H9 (cell line): ENCODE measurements at regions not wholly inside any gene's neighbourhood (a gene's known extent, or its start where the extent isn't known, plus 50 kb on each side); places are given as distances from the start of the nearest gene placed in this dataset.

ENCODE experiments used
- DNase-seq: peaks from one replicate; pipeline ENCODE4 v3.0.0-alpha.2; 2017
- H2AFZ ChIP-seq: one replicate; pipeline ENCODE4 v1.6.1; 2013; ENCODE audit warnings: mild to moderate bottlenecking, low read length, control low read depth, moderate library complexity
- H2AK5ac ChIP-seq: 2 replicates; pipeline ENCODE4 v1.6.1; 2013; ENCODE audit warnings: low read length, control low read depth, mixed read lengths; ENCODE audit not compliant: insufficient read length
- H2BK120ac ChIP-seq: one replicate; pipeline ENCODE4 v1.6.1; 2013; ENCODE audit warnings: low read depth, mild to moderate bottlenecking, low read length, control low read depth, inconsistent platforms; ENCODE audit not compliant: poor library complexity, severe bottlenecking
- H2BK12ac ChIP-seq: 2 replicates; pipeline ENCODE4 v1.6.1; 2013; ENCODE audit warnings: low read length, control low read depth, mixed read lengths, low read depth; ENCODE audit not compliant: insufficient read length
- H2BK15ac ChIP-seq: 2 replicates; pipeline ENCODE4 v1.6.1; 2013; ENCODE audit warnings: low read depth, low read length, control low read depth
- H2BK20ac ChIP-seq: one replicate; pipeline ENCODE4 v1.6.1; 2013; ENCODE audit warnings: low read depth, mild to moderate bottlenecking, low read length, control low read depth, inconsistent platforms; ENCODE audit not compliant: poor library complexity, severe bottlenecking
- H2BK5ac ChIP-seq: 2 replicates; pipeline ENCODE4 v1.6.1; 2013; ENCODE audit warnings: low read length, control low read depth, mixed read lengths; ENCODE audit not compliant: insufficient read length
- H3K14ac ChIP-seq: 2 replicates; pipeline ENCODE4 v1.6.1; 2013; ENCODE audit warnings: low read length, control low read depth; ENCODE audit not compliant: insufficient read depth
- H3K18ac ChIP-seq: 2 replicates; pipeline ENCODE4 v1.6.1; 2013; ENCODE audit warnings: low read depth, mild to moderate bottlenecking, mixed read lengths, low read length, control low read depth; ENCODE audit not compliant: insufficient read length
- H3K23ac ChIP-seq: 2 replicates; pipeline ENCODE4 v1.6.1; 2013; ENCODE audit warnings: low read length, control low read depth, mixed read lengths, low read depth; ENCODE audit not compliant: insufficient read length
- H3K23me2 ChIP-seq: 2 replicates; pipeline ENCODE4 v1.6.1; 2013; ENCODE audit warnings: low read depth, mild to moderate bottlenecking, mixed read lengths, low read length, control low read depth; ENCODE audit not compliant: insufficient read length, poor library complexity, severe bottlenecking
- H3K27ac ChIP-seq: 2 replicates; pipeline ENCODE4 v1.5.1; 2013; ENCODE audit warnings: low read length, control low read depth, mixed read lengths, low read depth; ENCODE audit not compliant: insufficient read length
- H3K27me3 ChIP-seq: 2 replicates; pipeline ENCODE4 v1.6.1; 2013; ENCODE audit warnings: low read length, control low read depth, inconsistent platforms; ENCODE audit not compliant: insufficient read depth
- H3K4ac ChIP-seq: 2 replicates; pipeline ENCODE4 v1.6.1; 2013; ENCODE audit warnings: low read depth, mild to moderate bottlenecking, control low read depth, inconsistent platforms, low read length, moderate library complexity
- H3K4me1 ChIP-seq: 2 replicates; pipeline ENCODE4 v1.6.1; 2013; ENCODE audit warnings: low read length, control low read depth, inconsistent platforms; ENCODE audit not compliant: insufficient read depth
- H3K4me2 ChIP-seq: 2 replicates; pipeline ENCODE4 v1.6.1; 2013; ENCODE audit warnings: low read length, control low read depth, mixed read lengths; ENCODE audit not compliant: insufficient read length, insufficient read depth
- H3K56ac ChIP-seq: 2 replicates; pipeline ENCODE4 v1.6.1; 2013; ENCODE audit warnings: low read depth, mild to moderate bottlenecking, mixed read lengths, low read length, control low read depth; ENCODE audit not compliant: insufficient read length
- H3K79me1 ChIP-seq: 2 replicates; pipeline ENCODE4 v1.6.1; 2013; ENCODE audit warnings: low read depth, mild to moderate bottlenecking, moderate library complexity, low read length, control low read depth, inconsistent platforms; ENCODE audit not compliant: insufficient read depth, poor library complexity, severe bottlenecking
- H3K79me2 ChIP-seq: 2 replicates; pipeline ENCODE4 v1.6.1; 2013; ENCODE audit warnings: low read length, control low read depth, inconsistent platforms; ENCODE audit not compliant: insufficient read depth
- H3K9ac ChIP-seq: 2 replicates; pipeline ENCODE4 v1.6.1; 2013; ENCODE audit warnings: low read length, control low read depth, mixed read lengths; ENCODE audit not compliant: insufficient read length; ENCODE audit errors: extremely low read depth
- H3K9me3 ChIP-seq: one replicate; pipeline ENCODE4 v1.6.1; 2013; ENCODE audit warnings: low read depth, low read length, inconsistent platforms; ENCODE audit not compliant: control insufficient read depth
- H3T11ph ChIP-seq: one replicate; pipeline ENCODE4 v1.6.1; 2013; ENCODE audit warnings: mild to moderate bottlenecking, low read length, control low read depth, inconsistent platforms
- H4K20me1 ChIP-seq: one replicate; pipeline ENCODE4 v1.6.1; 2013; ENCODE audit not compliant: control insufficient read depth, insufficient read length, insufficient read depth
- H4K5ac ChIP-seq: 2 replicates; pipeline ENCODE4 v1.6.1; 2013; ENCODE audit warnings: low read depth, mild to moderate bottlenecking, mixed read lengths, low read length, control low read depth; ENCODE audit not compliant: insufficient read length
- H4K8ac ChIP-seq: replicated peaks from 2 replicates; pipeline ENCODE4 v1.6.1; 2013; ENCODE audit warnings: low read length, control low read depth, mixed read lengths, low read depth; ENCODE audit not compliant: insufficient read length
- H4K91ac ChIP-seq: 2 replicates; pipeline ENCODE4 v1.6.1; 2013; ENCODE audit warnings: low read depth, mild to moderate bottlenecking, moderate library complexity, mixed read lengths, low read length, control low read depth; ENCODE audit not compliant: insufficient read length
- H3K27ac Mint-ChIP-seq, 3 experiments: 2 replicates in 2 of 3; 3 replicates in 1 of 3; pipeline ENCODE4 v1.8.0; 2020 to 2021; ENCODE audit warnings: mixed read lengths in 3 of 3, mild to moderate bottlenecking in 1 of 3, moderate library complexity in 1 of 3
- H3K27me3 Mint-ChIP-seq: 2 replicates; pipeline ENCODE4 v1.8.0; 2021; ENCODE audit warnings: low read depth, mild to moderate bottlenecking, moderate library complexity, mixed read lengths
- H3K36me3 Mint-ChIP-seq, 3 experiments: 2 replicates in 2 of 3; 3 replicates in 1 of 3; pipeline ENCODE4 v1.8.0; 2020 to 2021; ENCODE audit warnings: low read depth in 3 of 3, mixed read lengths in 3 of 3; ENCODE audit not compliant: insufficient read depth in 1 of 3
- H3K4me1 Mint-ChIP-seq, 2 experiments: 2 replicates each; pipeline ENCODE4 v1.8.0; 2020; ENCODE audit warnings: mixed read lengths in 2 of 2
- H3K4me3 Mint-ChIP-seq, 2 experiments: 2 replicates in 1 of 2; 3 replicates in 1 of 2; pipeline ENCODE4 v1.8.0; 2020 to 2021; ENCODE audit warnings: mild to moderate bottlenecking in 2 of 2, mixed read lengths in 2 of 2, moderate library complexity in 1 of 2
- H3K9me3 Mint-ChIP-seq, 2 experiments: 2 replicates in 1 of 2; 3 replicates in 1 of 2; pipeline ENCODE4 v1.8.0; 2020; ENCODE audit warnings: mild to moderate bottlenecking in 2 of 2, mixed read lengths in 2 of 2, moderate library complexity in 1 of 2
- WGBS: extraction: QIAGEN DNeasy Blood & Tissue Kit; methylation state at CpG from one replicate; pipeline ENCODE4 v1.1.7; 2013; ENCODE audit warnings: missing lambda C conversion rate, low lambda C conversion rate, mixed read lengths; ENCODE audit not compliant: insufficient read length; ENCODE audit errors: extremely low coverage; 5-methylcytosine and 5-hydroxymethylcytosine counted together
- TF ChIP-seq, protein P1 (sequence below): fragments of 200-600 bp; sonication (generic); conservative IDR thresholded peaks from 3 replicates; pipeline ENCODE4 v1.8.0; 2021; ENCODE audit warnings: antibody characterized with exemption, mild to moderate bottlenecking

DNA sequence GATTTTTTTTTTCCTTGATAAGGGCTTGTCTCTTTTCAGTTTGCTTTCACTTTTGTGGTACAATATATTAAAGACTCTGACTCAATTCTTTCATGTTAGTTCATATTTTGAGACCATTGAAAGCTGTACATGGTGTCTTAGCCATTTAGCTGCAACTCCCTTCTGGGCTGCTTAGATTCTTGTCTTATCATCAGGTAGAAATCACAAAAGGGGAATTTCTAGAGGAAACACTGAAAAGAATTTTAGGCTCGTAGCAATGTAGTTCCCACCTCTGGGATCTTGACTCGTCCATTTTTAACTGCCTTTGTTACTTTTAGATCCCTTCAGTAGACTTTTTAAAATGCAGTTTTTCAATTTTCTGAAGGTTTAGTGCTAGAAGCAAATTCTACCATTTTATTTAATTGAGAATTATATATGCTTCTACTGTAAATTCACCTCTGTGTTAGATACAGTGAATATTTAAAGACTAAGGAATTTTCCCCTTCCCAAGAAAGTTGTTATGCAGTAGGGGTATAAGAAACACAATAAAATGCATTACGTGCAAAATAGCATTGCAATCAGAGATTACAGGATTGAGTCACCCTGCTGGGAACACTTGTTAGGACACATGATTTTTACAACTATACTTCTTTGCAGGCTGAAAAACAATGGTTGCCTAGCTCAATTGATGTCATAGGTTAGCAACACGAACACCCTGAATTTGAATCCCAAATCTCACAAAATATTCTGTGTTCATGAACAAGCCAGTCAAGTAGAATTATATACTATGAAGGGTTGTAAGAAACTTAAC lies 772.7 kb downstream of the PDCD6IP start:
- Histone ChIP-seq H2BK120ac (no peak overlapping the region), H4K8ac (no peak overlapping the region), H2BK12ac (no peak overlapping the region), H4K91ac (no peak overlapping the region), H3K79me2 (no peaks in the 10 kb centered on the region), H3K9me3 (no peaks in the 10 kb centered on the region), H3K27me3 (no peaks in the 10 kb centered on the region), H3K18ac (no peak overlapping the region), H3K23me2 (no peaks in the 10 kb centered on the region), H2BK20ac (no peak overlapping the region), H3K27ac (no peak overlapping the region), H2AK5ac (no peak overlapping the region), H3K14ac (no peak overlapping the region), H3K56ac (no peak overlapping the region), H2BK5ac (no peak overlapping the region), H3K9ac (no peak overlapping the region), H3K4ac (no peak overlapping the region), H2BK15ac (no peak overlapping the region), H4K5ac (no peak overlapping the region), H3K23ac (no peak overlapping the region), H3K4me2 (no peak overlapping the region), H2AFZ (no peak overlapping the region), H3K4me1 (no peaks in the 10 kb centered on the region), H4K20me1 (no peaks in the 10 kb centered on the region), H3T11ph (no peak overlapping the region), H3K79me1 (no peaks in the 10 kb centered on the region)
- H3K27ac Mint-ChIP-seq = no peak overlapping the region
- no peak for DNase-seq
- peaks cover 6 to 10% of the 10 kb centered on the region in 2 experiments for H3K4me1 Mint-ChIP-seq
- TF ChIP-seq, protein P1, sequence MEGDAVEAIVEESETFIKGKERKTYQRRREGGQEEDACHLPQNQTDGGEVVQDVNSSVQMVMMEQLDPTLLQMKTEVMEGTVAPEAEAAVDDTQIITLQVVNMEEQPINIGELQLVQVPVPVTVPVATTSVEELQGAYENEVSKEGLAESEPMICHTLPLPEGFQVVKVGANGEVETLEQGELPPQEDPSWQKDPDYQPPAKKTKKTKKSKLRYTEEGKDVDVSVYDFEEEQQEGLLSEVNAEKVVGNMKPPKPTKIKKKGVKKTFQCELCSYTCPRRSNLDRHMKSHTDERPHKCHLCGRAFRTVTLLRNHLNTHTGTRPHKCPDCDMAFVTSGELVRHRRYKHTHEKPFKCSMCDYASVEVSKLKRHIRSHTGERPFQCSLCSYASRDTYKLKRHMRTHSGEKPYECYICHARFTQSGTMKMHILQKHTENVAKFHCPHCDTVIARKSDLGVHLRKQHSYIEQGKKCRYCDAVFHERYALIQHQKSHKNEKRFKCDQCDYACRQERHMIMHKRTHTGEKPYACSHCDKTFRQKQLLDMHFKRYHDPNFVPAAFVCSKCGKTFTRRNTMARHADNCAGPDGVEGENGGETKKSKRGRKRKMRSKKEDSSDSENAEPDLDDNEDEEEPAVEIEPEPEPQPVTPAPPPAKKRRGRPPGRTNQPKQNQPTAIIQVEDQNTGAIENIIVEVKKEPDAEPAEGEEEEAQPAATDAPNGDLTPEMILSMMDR = no peak
- no peak overlapping the region for H3K4me3 Mint-ChIP-seq
- no peaks in the 10 kb centered on the region for H3K27me3 Mint-ChIP-seq
- H3K36me3 Mint-ChIP-seq = peaks cover 0 to 2% (median 0%) of the 10 kb centered on the region in 3 experiments; a peak in 2 of 7 replicates
- H3K9me3 Mint-ChIP-seq = peaks cover 0 to under 1% of the 10 kb centered on the region in 2 experiments; a peak in 2 of 5 replicates
- WGBS = no CpG with 5 or more reads among the region's 4 CpGs
